ENCODE measurements at regions not wholly inside any gene's neighbourhood (a gene's known extent, or its start where the extent isn't known, plus 50 kb on each side); places are given as distances from the start of the nearest gene placed in this dataset.

DNA sequence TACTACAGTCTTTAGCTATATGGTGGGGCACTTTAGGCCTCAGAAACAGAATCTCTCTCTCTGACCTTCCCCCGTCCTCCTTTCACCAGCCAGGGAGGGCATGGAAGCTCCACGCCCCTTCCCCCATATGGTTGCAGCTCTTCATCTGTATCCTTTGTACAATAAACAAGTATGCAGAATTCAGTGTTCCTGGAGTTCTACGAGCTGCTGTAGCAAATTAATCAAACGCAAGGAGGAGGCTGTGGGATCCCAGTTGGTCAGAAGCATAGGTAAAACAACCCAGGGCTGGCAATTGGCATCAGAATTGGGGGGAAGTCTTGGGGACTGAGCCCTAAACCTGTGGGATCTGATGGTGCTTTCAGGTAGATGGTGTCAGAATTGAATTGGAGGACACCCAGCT is 163.7 kb upstream of the NLRP1 start:
- Histone ChIP-seq H3K27me3 (no peaks in the 10 kb centered on the region), H3K9me3 (no peaks in the 10 kb centered on the region), H3K4me3 (replicated peaks in 1 of 3) (no peak overlapping the region), H3K27ac (no peak overlapping the region), H3K36me3 (no peaks in the 10 kb centered on the region), H3K4me1 (no peaks in the 10 kb centered on the region)
- TF ChIP-seq, protein P1, sequence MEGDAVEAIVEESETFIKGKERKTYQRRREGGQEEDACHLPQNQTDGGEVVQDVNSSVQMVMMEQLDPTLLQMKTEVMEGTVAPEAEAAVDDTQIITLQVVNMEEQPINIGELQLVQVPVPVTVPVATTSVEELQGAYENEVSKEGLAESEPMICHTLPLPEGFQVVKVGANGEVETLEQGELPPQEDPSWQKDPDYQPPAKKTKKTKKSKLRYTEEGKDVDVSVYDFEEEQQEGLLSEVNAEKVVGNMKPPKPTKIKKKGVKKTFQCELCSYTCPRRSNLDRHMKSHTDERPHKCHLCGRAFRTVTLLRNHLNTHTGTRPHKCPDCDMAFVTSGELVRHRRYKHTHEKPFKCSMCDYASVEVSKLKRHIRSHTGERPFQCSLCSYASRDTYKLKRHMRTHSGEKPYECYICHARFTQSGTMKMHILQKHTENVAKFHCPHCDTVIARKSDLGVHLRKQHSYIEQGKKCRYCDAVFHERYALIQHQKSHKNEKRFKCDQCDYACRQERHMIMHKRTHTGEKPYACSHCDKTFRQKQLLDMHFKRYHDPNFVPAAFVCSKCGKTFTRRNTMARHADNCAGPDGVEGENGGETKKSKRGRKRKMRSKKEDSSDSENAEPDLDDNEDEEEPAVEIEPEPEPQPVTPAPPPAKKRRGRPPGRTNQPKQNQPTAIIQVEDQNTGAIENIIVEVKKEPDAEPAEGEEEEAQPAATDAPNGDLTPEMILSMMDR (IDR thresholded peaks at IDR 0.05) = no peak
- TF ChIP-seq POLR2A (IDR thresholded peaks at IDR 0.05) = no peak
- 87 to 88% methylated on average over 4 of the region's 4 CpGs for WGBS, 2 donors
- no peak for DNase-seq
- intact Hi-C loops (cut with DNase I) = no loop called here

DNA sequence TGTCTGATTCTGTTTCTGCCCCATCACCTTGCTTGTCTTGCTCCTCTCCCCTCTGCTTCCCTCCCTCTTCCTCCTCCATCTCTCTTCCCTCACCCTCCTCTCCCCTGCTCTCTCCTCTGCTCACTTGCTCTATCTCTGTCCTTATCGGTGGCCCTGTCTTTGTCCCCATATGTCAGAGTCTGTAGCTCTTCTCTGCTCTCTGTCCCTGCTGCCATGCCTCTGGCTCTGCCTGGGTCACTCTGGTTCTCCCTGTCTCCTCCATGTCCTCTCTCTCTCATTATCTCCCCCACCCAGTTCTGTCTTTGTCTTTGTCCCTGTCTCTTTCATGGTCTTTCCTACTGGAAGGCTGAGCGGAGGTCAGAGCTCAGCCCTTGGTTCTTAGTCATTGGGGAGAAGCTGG is 169.1 kb upstream of the NLRP1 start:
- Histone ChIP-seq H3K27ac (no peak overlapping the region), H3K36me3 (no peaks in the 10 kb centered on the region), H3K4me1 (peaks cover 0 to 4% of the 10 kb centered on the region in 2 donors), H3K9me3 (no peaks in the 10 kb centered on the region), H3K4me3 (replicated peaks in 1 of 3) (no peak overlapping the region), H3K27me3 (no peaks in the 10 kb centered on the region)
- intact Hi-C loops (cut with DNase I) = no loop called here
- TF ChIP-seq POLR2A (IDR thresholded peaks at IDR 0.05) = no peak
- TF ChIP-seq, protein P1 (IDR thresholded peaks at IDR 0.05) = no peak
- 84 to 89% methylated on average over 2 of the region's 2 CpGs for WGBS, 2 donors
- DNase-seq = no peak

DNA sequence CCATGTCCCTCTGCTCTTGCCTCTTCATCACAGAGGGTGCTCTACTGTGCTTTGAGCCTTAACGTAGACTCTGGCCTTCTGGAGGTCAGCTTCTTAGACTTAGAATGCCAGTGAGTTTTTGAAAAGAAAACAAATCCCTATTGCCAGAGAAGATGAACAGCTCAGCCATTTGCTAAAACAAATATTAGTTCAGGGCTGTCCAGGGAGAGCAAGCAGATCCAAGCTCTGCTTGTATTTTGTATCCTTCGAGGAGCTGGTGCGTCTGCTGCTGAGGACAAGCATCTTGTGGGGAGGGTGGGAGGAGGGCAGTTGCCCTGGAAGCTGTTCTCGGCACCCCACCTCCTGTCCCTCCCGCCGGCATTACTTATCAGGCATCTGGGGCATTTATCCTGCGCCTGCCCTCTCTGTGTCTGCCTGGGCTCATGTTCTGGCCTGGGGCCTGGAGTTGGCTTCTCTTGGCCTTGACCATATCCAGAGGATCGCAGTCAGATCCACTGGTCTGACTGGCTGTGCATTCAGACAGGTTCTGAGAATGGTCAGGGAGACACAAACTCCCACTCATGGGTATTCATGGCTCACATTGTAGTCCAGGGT is 173.1 kb upstream of the NLRP1 start:
- Histone ChIP-seq H3K4me1 (peaks cover 0 to 4% of the 10 kb centered on the region in 2 donors), H3K27ac (no peak overlapping the region), H3K27me3 (no peaks in the 10 kb centered on the region), H3K9me3 (no peaks in the 10 kb centered on the region), H3K4me3 (replicated peaks in 1 of 3) (no peak overlapping the region), H3K36me3 (no peaks in the 10 kb centered on the region)
- WGBS, 2 donors = 33 to 35% methylated on average over 6 to 8 of the region's 8 CpGs
- intact Hi-C loops (cut with DNase I) = no loop called here
- TF ChIP-seq, protein P1 (IDR thresholded peaks at IDR 0.05) = no peak
- TF ChIP-seq POLR2A (IDR thresholded peaks at IDR 0.05) = no peak
- DNase-seq = peak in 1 of 2 donors; percentile 3

DNA sequence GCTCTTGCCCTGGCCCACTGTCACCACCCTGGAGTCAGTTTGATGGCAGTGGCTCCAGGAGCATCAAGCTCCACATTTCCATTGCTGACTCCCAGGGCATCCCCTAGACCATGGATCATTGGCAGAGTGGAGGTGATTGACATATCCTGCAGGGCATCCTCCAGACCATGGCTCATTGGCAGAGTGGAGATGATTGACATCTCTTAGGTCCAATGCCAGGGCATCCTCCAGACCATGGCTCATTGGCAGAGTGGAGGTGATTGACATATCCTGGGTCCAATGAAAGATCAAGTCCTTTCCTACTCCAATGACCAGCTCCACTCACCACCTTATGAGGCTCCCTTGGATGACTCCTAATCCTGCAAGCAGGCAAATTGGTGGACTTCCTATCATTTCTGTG is 174.3 kb upstream of the NLRP1 start:
- TF ChIP-seq, protein P1 (IDR thresholded peaks at IDR 0.05) = no peak
- TF ChIP-seq POLR2A (IDR thresholded peaks at IDR 0.05) = no peak
- intact Hi-C loops (cut with DNase I) = no loop called here
- no peak for DNase-seq
- Histone ChIP-seq H3K27me3 (no peaks in the 10 kb centered on the region), H3K27ac (no peak overlapping the region), H3K4me3 (replicated peaks in 1 of 3) (no peak overlapping the region), H3K9me3 (no peaks in the 10 kb centered on the region), H3K4me1 (peaks cover 0 to 4% of the 10 kb centered on the region in 2 donors), H3K36me3 (no peaks in the 10 kb centered on the region)

DNA sequence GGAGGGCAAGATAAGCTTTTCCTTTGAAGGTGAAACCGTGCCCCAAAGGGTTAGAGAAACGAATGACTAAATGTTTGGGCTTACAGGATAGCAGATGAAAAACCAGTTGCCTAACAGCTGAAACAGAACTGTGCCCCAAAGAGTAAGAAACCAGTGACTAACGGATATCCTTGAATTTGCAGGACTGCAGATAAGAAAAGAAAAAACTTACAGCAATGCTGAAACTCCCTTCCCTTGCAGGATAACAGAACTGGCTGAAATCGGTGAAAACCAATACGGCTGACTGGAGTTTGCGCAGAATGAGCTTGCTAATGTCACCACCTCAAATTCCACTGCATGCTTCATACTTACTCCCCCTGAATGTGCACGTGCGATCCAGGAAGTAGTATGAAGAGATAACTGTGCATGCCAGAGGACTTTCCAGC is 175.2 kb upstream of the NLRP1 start:
- Histone ChIP-seq H3K4me1 (peaks cover 0 to 4% of the 10 kb centered on the region in 2 donors), H3K27ac (no peak overlapping the region), H3K9me3 (no peaks in the 10 kb centered on the region), H3K36me3 (no peaks in the 10 kb centered on the region), H3K27me3 (no peaks in the 10 kb centered on the region), H3K4me3 (replicated peaks in 1 of 3) (no peak overlapping the region)
- no peak for DNase-seq
- WGBS, 2 donors = 72% methylated on average over 8 of the region's 8 CpGs
- intact Hi-C loops (cut with DNase I) = no loop called here
- TF ChIP-seq POLR2A (IDR thresholded peaks at IDR 0.05) = no peak
- TF ChIP-seq, protein P1 (IDR thresholded peaks at IDR 0.05) = no peak
